Stimulated activated CD8-positive, alpha-beta memory T cell treated with anti-CD3 and anti-CD28 coated beads, Interleukin-15, amount 100 ng/mL, for 48 hours (primary cell): ENCODE measurements at regions not wholly inside any gene's neighbourhood (a gene's known extent, or its start where the extent isn't known, plus 50 kb on each side); places are given as distances from the start of the nearest gene placed in this dataset.

Experiments
- DNase-seq, 2 donors: peaks; one replicate each; pipeline ENCODE4 v3.0.0-alpha.2; 2020; ENCODE audit warnings: low read depth in 2 of 2

DNA sequence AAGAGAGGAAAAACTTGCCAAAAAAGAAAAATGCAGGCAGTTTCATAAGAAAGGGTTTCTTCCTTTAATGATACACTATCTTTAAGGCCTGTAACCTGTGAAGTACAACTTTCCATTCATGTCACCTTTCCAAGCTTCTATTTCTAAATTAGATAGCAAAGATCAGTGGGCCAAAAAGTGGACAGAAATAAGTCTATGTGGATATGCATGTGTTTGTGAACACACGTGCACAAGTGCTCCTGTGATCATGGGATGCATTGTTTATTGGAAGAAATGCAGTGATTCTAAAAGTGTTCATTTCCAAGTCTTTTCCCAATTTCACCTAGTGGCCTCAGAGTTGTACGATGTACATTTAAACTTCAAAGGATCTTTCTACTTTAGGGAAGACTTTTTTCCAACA is 230.0 kb upstream of the BLID start:
- DNase-seq, result no peak

DNA sequence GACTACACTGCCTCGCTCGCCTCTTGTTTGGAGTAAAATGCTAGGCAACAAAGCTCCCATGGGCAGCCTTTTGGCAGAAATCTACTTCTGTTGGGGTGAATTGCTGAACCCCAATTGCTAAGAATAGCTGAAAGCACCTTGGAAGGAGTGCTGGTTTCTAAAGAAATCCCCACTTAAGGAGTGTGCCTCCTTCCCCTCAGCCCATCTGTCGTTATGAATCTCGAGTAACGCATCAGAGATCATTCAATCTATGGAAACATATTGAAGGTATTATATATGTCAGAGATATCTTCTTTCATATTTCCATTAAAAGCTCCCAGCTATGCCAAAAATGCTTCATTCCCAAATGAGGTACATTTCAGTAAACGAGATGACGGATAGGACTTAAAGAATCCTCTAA is 229.6 kb upstream of the BLID start:
- DNase-seq, result no peak

DNA sequence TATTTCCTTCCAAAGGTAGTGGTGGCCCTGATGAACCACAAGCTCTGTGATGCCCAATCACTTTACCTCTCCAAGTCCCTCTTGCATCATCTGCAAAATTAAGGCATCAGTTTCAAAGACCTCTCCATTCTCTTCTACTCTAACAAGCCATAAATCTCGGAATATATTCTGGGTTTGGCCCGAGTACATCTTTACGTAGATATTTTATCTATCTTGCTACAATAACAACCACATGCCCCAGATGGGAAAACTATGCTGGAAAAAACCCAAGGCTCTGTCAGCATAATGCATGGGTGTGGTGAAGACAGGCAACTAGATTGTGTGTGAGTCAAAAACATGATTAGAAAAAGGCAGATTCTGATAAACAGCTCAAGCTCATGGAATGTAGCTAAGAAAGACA is 228.2 kb upstream of the BLID start:
- no peak for DNase-seq

DNA sequence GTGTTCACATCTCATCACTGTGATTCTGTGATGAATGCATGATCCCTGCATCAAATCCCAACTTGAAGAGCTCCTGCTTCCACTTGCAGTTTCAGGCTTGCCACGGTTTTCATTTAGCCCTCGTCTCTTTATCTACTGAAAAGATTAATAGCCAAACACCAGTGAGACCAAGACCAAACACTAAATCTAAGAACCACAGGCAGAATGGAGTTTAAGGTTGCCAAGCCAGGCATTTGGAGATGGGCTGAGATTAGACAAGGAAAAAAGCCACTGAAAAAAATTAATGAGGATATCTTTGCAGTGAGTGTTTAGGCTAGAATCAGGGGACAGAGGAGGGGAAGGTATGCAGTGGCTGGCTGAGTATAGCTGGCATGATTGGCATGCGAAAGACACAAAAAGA is 227.2 kb upstream of the BLID start:
- DNase-seq, result no peak

DNA sequence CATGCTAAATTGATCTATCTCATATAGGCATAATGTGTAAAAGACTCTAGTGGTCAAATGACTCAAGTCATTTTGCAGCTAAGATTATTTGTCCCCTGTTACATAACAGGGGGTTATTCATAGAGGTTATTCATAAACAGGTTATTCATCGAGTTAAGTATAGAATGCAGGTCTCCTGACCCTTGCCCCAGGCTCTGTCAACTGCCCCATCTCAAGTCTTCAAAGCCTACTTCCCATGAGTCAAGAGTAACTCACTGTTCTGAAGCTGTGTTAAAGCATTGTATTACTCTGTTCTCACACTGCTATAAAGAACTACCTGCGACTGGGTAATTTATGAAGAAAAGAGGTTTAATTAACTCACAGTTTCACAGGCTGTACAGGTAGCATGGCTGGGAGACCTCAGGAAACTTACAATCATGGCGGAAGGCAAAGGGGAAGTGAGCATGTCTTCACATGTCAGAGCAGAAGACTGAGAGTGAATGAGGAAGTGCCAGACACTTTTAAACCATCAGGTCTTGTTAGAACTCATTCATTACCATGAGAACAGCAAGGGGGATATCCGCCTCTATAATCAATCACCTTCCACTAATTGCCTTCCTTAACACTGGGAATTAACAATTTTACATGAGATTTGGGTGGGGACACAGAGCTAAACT is 226.2 kb upstream of the BLID start:
- no peak for DNase-seq

DNA sequence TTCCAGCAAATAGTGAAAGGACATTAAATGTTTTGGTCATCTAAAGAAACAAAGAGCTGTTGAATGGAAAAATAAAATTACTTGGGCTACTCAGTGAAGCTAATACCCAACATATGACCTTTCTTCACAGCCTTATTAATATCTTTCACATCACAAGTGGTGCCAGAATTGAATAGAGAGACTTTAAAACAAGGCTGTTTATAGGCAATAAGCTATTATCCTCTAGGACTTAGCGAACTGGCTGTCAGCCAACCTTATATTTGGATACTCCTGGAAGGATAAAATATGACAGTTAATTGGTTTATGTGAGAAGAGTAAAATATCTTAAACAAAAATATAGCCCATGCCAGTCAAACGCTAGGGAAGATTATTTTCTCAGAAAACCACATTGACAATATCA is 225.5 kb upstream of the BLID start:
- no peak for DNase-seq

DNA sequence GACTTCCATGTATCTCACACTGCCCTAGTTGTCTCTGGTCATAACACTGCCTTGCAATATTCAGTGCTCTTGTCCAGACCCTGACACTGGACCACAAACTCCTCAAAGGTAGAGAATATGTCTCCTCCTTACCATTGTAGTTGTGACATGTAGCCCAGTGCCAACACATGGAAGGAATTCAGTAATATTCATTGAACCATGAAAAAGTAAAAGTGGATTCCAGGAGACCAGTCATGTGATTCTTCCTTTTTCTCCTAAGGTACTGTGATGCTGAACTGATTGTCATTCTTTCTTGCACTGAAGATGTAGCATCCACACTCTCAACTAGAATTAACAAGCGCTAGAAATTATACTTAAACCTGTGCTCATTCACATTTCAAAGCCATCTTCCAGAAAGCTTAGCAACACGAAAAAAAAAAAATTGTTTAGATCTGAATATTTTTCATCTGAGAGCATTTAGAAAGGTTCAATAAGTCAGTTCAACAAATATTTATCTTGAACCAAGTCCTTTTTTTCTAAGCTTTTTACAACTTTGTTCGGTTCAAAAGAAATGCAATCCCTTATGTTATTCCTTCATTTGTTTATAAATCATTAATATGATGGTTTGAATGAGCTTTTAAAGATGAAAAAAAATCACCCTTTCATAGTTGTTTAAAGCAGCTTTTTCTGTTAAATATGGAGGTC is 224.7 kb upstream of the BLID start:
- DNase-seq, result no peak

DNA sequence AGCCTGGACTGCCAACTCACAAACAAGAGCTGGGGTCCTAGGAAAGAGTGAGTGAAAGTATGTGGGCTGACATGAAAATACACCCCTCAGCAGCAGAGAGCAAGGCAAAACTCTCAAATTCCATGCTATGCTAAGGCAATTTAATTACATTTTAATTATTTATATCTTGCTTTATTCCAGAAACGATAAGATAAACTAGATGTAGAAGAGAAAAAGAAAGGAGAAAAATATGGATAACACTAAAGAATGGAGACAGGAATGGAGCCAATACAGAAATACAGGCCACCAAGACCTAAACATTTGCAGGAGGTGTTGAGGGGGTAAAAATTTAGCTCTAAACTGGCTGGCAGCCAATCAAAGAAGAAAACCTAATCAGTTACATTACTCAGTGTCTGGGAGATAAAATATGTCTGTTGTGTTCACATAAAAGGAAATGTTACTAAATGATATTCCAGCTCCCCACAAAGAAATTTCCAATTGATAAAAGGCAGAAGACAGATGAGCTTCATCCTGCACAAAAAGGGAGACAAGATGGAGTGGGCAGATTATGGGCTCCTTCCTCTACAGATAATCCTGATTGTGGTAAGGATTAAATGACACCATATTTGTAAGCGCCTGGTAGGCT is 223.5 kb upstream of the BLID start:
- no peak for DNase-seq

DNA sequence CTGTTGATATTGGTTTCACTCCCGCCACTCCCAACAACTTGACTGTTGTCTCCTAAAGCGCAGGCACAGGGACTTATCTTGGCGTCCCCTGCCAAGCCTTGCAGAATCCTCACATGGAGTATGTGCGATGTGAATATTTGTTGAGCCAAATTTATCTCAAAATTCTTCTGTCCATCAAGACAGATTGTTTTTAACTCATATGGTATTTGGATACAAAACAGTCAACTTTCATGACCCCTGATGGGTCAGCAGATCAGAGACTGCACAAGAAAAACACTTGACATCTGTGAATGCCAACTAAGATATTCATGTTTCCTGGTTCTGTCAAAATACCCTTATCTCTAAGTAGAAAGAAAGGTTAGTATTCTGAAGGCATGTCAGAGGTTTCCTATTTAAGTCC is 221.7 kb upstream of the BLID start:
- no peak for DNase-seq

DNA sequence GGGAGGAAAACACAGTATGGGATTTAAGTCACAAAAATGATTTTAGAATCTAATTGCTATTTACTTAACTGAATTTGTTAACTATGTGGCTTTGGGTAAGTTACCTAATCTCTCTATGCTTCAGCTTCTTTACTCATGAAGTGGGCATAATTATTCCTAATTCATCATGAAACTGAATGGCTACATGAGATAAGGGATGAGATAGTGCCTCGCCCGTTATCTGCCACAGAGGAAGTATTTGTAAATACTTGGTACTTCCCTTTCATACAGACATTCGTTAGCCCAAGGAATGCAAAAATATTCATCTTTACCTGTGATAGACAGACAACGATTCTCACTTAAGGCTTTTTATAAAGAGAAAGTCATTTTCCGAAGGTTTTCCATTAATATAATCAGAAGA is 221.2 kb upstream of the BLID start:
- no peak for DNase-seq

DNA sequence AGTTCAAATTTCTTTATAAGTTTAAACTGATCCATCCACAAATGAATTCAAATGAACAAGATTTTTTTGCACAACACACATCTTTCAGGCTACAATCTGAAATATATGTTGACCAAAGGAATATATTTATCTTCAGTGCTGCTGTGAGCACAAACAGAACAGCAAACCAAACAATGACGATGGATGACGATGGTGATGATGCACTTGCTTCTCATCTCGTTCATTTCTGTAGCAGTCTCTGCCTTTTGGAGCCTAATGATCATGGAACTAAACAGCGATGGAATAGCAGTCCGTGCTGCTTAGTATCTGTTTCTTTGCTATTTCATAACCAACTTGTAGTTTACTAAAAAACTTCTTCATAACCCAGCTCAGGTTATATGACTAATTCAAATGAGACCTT is 220.7 kb upstream of the BLID start:
- no peak for DNase-seq

DNA sequence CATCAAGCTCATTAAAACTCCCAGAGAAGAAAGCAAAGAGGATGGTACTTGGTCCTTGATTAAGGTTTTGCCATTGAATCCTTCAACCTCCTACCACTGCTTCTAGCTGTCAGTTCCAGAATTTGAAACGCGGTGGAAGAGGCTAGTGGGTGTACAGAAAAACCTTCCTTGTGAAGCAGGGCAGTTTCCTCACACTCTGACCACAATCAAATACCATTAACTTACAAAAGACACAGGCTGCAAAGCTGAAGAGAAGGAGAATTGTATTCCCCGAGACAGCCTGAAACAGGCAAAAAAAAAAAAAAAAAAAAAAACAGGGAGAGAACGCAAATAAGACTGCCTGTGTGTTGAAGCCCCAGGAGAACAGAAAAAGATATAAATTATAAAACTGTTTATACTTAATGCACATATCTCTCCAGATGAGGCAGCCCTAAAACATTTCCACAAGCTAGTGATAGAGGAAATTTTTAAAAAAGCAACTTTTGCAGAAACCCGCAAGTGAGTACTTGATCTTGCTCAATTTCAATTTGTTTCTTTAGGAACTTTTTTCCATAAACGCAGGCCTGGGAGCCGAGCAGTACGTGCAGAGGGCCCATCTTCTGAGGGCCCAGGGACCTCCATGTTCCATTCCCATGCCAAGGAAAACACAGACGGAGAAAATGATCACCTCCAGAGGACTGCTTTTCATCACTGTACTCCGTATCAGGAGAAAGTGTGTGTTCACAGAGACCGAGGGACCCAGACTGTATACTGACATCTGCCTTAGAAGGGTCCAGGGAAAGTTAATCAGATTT is 218.7 kb upstream of the BLID start:
- DNase-seq, result no peak

DNA sequence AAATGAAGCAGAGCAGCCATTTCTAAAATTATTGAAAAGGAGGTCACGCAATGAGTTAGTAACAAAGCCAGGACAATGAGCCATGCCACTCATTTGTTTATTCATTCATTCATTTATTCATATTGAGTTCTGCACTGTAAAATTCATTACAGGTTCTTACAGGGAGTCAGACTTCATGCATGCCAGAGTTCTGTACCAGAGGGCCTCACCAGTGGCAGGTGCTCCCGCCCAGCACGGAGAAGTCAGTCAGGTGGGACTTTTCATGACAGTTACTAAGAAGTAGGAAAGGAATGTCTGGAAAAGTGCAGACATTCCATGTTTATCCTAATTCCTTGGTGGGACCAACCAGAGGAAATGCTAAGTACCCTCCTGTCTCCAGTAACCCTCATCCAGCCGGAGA is 217.5 kb upstream of the BLID start:
- DNase-seq, result no peak

DNA sequence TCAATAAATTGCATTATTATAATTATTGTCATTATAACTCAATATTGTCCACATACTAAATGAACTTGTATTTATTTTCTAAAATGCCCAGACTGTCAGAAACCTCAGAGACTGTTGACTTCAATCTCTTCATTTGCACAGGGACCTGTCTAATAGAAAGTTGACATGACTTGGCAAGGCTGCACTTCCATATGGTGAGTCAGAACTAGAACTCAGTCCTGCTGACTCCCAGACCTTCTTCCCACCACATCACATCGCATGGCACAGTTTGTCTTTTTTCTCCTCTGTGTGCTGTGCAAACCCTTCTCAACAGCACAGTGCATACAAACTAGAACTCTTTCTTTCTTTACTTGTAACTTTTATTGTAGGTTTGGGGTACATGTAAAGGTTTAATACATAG is 215.1 kb upstream of the BLID start:
- DNase-seq, result no peak

DNA sequence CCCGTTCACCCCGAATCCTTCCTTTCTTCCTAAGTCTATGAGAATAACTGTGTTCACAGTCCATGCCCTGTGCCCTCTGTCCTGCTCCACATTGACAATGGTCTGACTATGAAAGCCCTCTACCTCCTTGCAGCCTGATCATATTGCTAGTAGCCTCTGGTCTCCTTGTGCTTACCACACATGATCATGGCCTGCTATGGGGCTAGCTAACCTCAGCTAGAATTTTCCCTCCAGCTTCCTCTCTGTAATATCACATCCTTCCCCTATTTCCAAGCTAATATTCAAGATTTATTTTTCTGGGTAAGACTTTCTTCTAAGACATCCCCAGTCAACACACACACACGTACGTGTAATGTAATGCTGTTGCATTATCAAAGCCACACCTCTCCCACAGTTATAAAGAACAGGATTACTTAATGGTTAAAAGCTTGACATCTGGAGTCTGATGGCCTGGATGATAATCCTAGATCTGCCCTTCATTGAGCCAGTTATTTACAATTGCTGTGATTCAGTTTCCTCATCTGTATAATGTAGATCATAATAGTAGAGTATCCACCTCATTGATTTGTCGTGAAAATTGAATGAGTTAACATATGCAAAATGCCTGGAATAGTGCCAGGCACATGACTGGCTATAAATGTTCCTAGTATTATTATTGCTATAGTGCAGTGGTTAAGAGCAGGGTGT is 214.4 kb upstream of the BLID start:
- no peak for DNase-seq

DNA sequence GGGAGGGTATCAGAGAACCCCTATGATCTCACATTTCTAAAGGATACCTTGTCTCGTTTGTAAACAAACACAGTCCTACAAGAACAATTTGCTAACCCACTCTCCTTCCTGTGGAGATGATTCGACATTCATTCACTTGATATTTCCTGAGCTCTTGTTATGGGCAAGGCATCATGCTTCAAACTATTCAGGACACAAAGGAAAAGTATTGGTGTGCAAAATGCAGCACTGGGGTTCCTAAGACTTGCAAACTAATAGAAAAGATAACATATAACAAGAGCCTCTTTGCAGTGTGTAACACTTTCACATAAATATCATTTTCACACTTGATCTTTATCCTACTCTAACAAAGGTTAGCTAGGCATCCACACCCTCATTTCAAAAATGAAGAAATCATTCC is 211.5 kb upstream of the BLID start:
- DNase-seq, result no peak

DNA sequence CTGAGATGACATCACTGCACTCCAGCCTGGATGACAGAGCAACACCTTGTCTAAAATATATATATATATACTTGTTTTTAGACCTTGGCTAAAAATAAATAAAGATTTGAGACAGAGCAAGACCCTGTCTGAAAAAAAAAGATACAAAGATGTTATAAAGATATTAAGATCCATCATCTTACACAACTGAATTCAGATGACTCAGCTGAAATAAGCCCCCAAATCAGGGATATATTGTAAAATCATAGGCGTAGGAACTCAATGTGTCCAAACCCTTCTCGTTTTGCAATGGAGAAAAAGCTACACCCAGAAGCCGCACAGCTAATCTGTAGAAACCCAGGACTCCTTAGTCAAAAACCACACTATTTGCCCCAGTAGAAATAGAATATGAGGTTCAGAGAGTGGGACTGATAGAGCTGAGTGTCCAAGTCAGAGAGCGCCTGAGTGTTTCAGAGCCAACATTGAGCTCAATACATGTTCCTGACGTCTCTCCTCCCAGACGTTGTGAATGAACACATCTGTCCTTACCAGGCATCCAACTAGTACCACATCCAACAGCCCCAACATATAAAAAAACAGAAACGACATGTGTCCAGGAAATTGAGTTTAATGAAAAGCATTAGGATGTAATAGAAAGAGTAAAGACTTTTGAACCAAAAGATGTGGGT is 207.9 kb upstream of the BLID start:
- DNase-seq, result no peak

DNA sequence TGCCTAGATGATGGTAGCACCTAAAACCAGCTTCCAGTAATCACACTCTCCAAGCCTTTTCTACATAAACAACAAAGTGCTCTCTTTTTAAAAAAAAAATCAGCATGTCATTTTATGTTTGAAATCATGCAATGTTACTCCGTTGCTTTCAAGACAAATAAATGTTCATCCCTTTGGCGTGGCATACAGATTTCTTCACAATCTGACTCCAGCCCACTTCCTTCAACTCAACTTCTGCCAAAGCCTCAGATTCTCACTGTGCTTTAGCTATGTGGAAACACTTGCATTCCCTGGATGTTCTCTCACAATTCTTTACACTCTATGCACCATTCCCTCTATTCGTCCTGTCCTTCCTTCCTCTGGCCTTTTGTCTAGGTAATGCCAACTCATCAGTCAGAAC is 206.3 kb upstream of the BLID start:
- DNase-seq, result no peak

DNA sequence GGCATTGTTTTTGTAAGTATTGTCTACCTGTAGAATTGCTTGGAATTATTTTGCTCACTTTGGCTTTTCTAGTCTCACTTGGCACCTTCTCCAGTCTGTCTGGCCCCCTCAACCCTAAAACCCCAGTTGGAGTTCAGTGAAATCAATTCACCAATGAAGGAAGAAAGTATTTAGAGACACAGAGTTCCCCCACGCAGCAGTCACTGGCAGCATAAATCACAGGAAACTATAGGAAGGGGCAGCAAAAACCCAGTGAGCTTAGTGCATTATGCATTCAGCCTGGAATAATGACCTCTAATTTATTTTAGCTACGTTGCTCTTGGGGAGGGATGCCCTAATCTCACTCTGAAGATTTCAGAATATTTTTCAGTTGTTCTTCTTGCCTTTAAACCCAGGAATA is 204.7 kb upstream of the BLID start:
- DNase-seq, result no peak

DNA sequence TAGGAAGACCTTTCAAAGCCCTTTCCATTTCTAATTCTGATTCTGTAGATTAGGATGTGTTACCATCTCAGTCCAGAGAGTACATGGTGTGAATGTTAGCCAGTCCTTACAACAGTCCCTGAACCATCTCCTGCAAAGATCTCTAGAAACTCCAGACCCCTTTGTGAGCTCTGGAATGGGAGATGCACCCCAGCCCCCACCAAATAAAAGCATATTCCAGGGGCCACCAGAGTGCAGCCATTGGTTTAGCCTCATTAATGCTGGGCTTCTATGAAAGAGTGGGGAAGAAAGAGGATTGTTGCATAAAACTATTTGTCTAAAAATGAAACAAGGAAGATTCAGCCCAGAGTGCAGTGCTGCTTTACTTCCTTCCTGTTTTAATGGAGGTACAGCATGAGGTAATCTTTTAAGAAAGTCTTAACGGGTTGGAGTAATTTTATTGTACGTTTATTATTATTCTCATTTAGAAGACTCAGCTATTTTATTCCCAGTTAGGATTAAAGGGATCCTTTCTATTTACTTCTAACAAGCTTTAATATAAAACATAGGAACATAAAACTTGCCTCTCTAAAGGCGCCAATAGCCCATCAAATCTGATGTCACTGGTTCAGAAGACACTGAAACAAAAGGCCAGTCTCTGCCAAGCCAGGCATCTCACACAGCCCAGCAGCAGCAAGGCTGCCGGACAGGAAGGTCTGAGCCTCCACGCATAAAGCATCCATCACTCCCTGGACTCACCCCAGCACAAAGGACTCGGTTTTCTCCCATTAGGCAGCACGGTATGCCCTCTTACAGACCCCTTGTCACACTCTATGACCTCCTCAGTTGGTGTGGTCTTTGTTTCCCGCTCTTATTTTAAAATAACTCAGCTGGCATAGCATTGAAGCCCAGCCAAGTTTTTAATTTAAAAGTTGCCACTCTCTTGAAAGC is 203.9 kb upstream of the BLID start:
- no peak for DNase-seq
